Ovary (tissue), 7 donors: ENCODE measurements at regions not wholly inside any gene's neighbourhood (a gene's known extent, or its start where the extent isn't known, plus 50 kb on each side); places are given as distances from the start of the nearest gene placed in this dataset.

Experiments
- DNase-seq, 5 donors: peaks; one replicate each; pipeline ENCODE4 v3.0.0-alpha.2; 2019 to 2020
- H3K27ac ChIP-seq, 2 donors: fragments of 200-600 bp; one replicate each; pipeline versions ENCODE4 v1.5.1 to v1.8.0; 2019 to 2022
- H3K27me3 ChIP-seq: fragments of 200-600 bp; one replicate; pipeline ENCODE4 v1.8.0; 2022
- H3K36me3 ChIP-seq: fragments of 200-600 bp; sonication (generic); one replicate; pipeline ENCODE4 v1.5.1; 2019
- H3K4me1 ChIP-seq: one replicate; pipeline ENCODE4 v1.8.1; 2013; ENCODE audit warnings: mild to moderate bottlenecking, moderate library complexity; ENCODE audit not compliant: insufficient read depth
- H3K4me3 ChIP-seq: fragments of 200-600 bp; sonication (generic); one replicate; pipeline ENCODE4 v1.5.1; 2017
- H3K9me3 ChIP-seq, 2 donors: fragments of 200-600 bp in 1 of 2; sonication (generic) in 1 of 2; one replicate each; pipeline versions ENCODE4 v1.5.1 to v1.8.1; 2013 to 2019; ENCODE audit warnings: mild to moderate bottlenecking in 1 of 2, moderate library complexity in 1 of 2
- CTCF ChIP-seq, 3 donors: fragments of 450-650 bp in 2 of 3; fragments of 200-600 bp in 1 of 3; IDR thresholded peaks; one replicate each; pipeline versions ENCODE4 v1.5.1 to v1.8.0; 2016 to 2022; ENCODE audit warnings: antibody characterized with exemption in 3 of 3, mild to moderate bottlenecking in 1 of 3
- EP300 ChIP-seq: sonication (generic); formaldehyde crosslinking; IDR thresholded peaks from one replicate; pipeline ENCODE4 v1.6.1; 2017; ENCODE audit warnings: antibody characterized with exemption
- POLR2A ChIP-seq: fragments of 450-650 bp; IDR thresholded peaks from one replicate; pipeline ENCODE4 v1.6.1; 2017; ENCODE audit warnings: antibody characterized with exemption, mild to moderate bottlenecking, moderate library complexity
- WGBS, 3 donors: extraction: QIAGEN DNeasy Blood & Tissue Kit in 1 of 3; methylation state at CpG; one replicate each; pipeline versions ENCODE4 v1.1.5 to v1.1.7; 2013 to 2017; 5-methylcytosine and 5-hydroxymethylcytosine counted together
- intact Hi-C, 4 donors: fragments of 100-400 bp; cut with DNase I; formaldehyde crosslinking; loops; one replicate each; pipeline versions ENCODE4 v1.11.0 to v1.15.1; 2022 to 2023
- donor health status: DM: no; HTN: no; CAD: no; lungs with moderate emphysema.
- donor health status: DM: no; HTN: no; CAD: no.
- donor health status: Bipolar disorder and iron deficiency.
- donor health status: DM: no; HTN: no; CAD: no.
- donor health status: DM: yes; HTN: yes; CAD: no.

- Histone ChIP-seq H3K9me3 (no peaks in the 10 kb centered on the region), H3K4me1 (no peaks in the 10 kb centered on the region), H3K36me3 (no peaks in the 10 kb centered on the region), H3K27ac (no peak overlapping the region), H3K27me3 (no peaks in the 10 kb centered on the region), H3K4me3 (no peak overlapping the region)
- TF ChIP-seq CTCF (IDR thresholded peaks at IDR 0.05) (no peak), POLR2A (no peak), EP300 (no peak)
- DNase-seq, result no peak
- WGBS, 3 donors, result 57 to 68% (median 67%) methylated on average over 4 of the region's 4 CpGs
- intact Hi-C loops, result no loop called here
These were observed 604.1 kb upstream of the JAG1 start for GRCh38 chr20:11277858-11278257.

- intact Hi-C loops, result no loop called here
- Histone ChIP-seq H3K4me1 (no peaks in the 10 kb centered on the region), H3K27ac (no peak overlapping the region), H3K36me3 (no peaks in the 10 kb centered on the region), H3K9me3 (no peaks in the 10 kb centered on the region), H3K4me3 (no peak overlapping the region), H3K27me3 (no peaks in the 10 kb centered on the region)
- no peak for TF ChIP-seq POLR2A
- TF ChIP-seq CTCF (IDR thresholded peaks at IDR 0.05), result no peak
- no peak for TF ChIP-seq EP300
- DNase-seq, result no peak
- 97 to 99% (median 98%) methylated on average over 2 of the region's 2 CpGs for WGBS, 3 donors
These were observed 604.7 kb upstream of the JAG1 start for GRCh38 chr20:11278461-11278860.

- intact Hi-C loops, result no loop called here
- Histone ChIP-seq H3K27ac (no peak overlapping the region), H3K9me3 (no peaks in the 10 kb centered on the region), H3K4me1 (no peaks in the 10 kb centered on the region), H3K27me3 (no peaks in the 10 kb centered on the region), H3K4me3 (no peak overlapping the region), H3K36me3 (no peaks in the 10 kb centered on the region)
- WGBS, 3 donors, result 92 to 94% (median 94%) methylated on average over 3 of the region's 3 CpGs
- TF ChIP-seq POLR2A (no peak), EP300 (no peak), CTCF (IDR thresholded peaks at IDR 0.05) (no peak)
- DNase-seq, result no peak
These were observed 607.4 kb upstream of the JAG1 start for GRCh38 chr20:11281240-11281639.

GRCh38 chr20:11281768-11282167 lies 608.0 kb upstream of the JAG1 start:
- DNase-seq, result no peak
- intact Hi-C loops, result no loop called here
- no peaks in the 10 kb centered on the region for H3K27me3 ChIP-seq
- no peaks in the 10 kb centered on the region for H3K9me3 ChIP-seq
- H3K4me3 ChIP-seq, result no peak overlapping the region
- TF ChIP-seq EP300, result no peak
- TF ChIP-seq CTCF (IDR thresholded peaks at IDR 0.05), result no peak
- no peak for TF ChIP-seq POLR2A
- no peaks in the 10 kb centered on the region for H3K36me3 ChIP-seq
- 78 to 83% (median 80%) methylated on average over 4 of the region's 4 CpGs for WGBS, 3 donors
- H3K27ac ChIP-seq, result no peak overlapping the region
- H3K4me1 ChIP-seq, result no peaks in the 10 kb centered on the region

GRCh38 chr20:11287126-11287525 lies 613.3 kb upstream of the JAG1 start:
- no peak overlapping the region for H3K27ac ChIP-seq
- 58 to 68% (median 67%) methylated on average over 2 of the region's 2 CpGs for WGBS, 3 donors
- no peak for DNase-seq

More at GRCh38 chr20:11287126-11287525, 613.3 kb upstream of the JAG1 start:
- Histone ChIP-seq H3K4me1 (no peaks in the 10 kb centered on the region), H3K27me3 (no peaks in the 10 kb centered on the region), H3K36me3 (no peaks in the 10 kb centered on the region), H3K9me3 (no peaks in the 10 kb centered on the region), H3K4me3 (no peak overlapping the region)
- TF ChIP-seq POLR2A, result no peak
- TF ChIP-seq CTCF (IDR thresholded peaks at IDR 0.05), result no peak
- no peak for TF ChIP-seq EP300
- intact Hi-C loops, result no loop called here
